Activated T-helper 2 cell treated with anti-CD3 and anti-CD28 coated beads, Interferon-gamma antibody, Interleukin-2, Interleukin-4, amounts not matched to agents 10 μg/mL and 5 μg/mL and 100 μg/mL, durations not matched to agents 14 hours and 24 hours and 36 hours (primary cell): ENCODE measurements at regions not wholly inside any gene's neighbourhood (a gene's known extent, or its start where the extent isn't known, plus 50 kb on each side); places are given as distances from the start of the nearest gene placed in this dataset.
"Not testable (repeated sequence)": the region's sequence is repeated elsewhere in the genome, so short reads cannot be mapped to it uniquely, and the experiment has no call there.

Source experiments
- DNase-seq: peaks from one replicate; pipeline ENCODE4 v3.0.0; 2021; ENCODE audit warnings: low spot score
- H3K27ac Mint-ChIP-seq: one replicate; pipeline ENCODE4 v1.8.0; 2021; ENCODE audit warnings: mixed read lengths
- H3K27me3 Mint-ChIP-seq: one replicate; pipeline ENCODE4 v1.8.0; 2021; ENCODE audit warnings: low read depth, mixed read lengths
- H3K36me3 Mint-ChIP-seq: one replicate; pipeline ENCODE4 v1.8.0; 2021; ENCODE audit warnings: low read depth, mixed read lengths
- H3K4me1 Mint-ChIP-seq: one replicate; pipeline ENCODE4 v1.8.0; 2021; ENCODE audit warnings: low read depth, mixed read lengths
- H3K4me3 Mint-ChIP-seq: one replicate; pipeline ENCODE4 v1.8.0; 2021; ENCODE audit warnings: low read depth, mild to moderate bottlenecking, moderate library complexity, mixed read lengths
- H3K9me3 Mint-ChIP-seq: one replicate; pipeline ENCODE4 v1.8.0; 2021; ENCODE audit warnings: mixed read lengths
- intact Hi-C: fragments of 100-400 bp; cut with micrococcal nuclease; formaldehyde crosslinking; loops from one replicate; pipeline ENCODE4 v1.15.1; 2023

GRCh38 chr16:64705443-64705842 is 416.4 kb downstream of the CDH11 start:
- Mint-ChIP-seq H3K27me3 (no peaks in the 10 kb centered on the region), H3K36me3 (no peaks in the 10 kb centered on the region), H3K9me3 (peaks cover 35% of the 10 kb centered on the region), H3K4me1 (no peaks in the 10 kb centered on the region), H3K4me3 (no peak overlapping the region), H3K27ac (no peak overlapping the region)
- intact Hi-C loops, result no loop called here
- DNase-seq, result no peak

GRCh38 chr16:64704386-64704785 is 417.5 kb downstream of the CDH11 start:
- Mint-ChIP-seq H3K27me3 (no peaks in the 10 kb centered on the region), H3K4me3 (no peak overlapping the region), H3K36me3 (no peaks in the 10 kb centered on the region), H3K4me1 (no peaks in the 10 kb centered on the region), H3K27ac (no peak overlapping the region), H3K9me3 (peaks cover 35% of the 10 kb centered on the region)
- intact Hi-C loops, result no loop called here
- no peak for DNase-seq

- intact Hi-C loops, result no loop called here
- Mint-ChIP-seq H3K9me3 (peaks cover 34% of the 10 kb centered on the region), H3K27me3 (no peaks in the 10 kb centered on the region), H3K4me1 (no peaks in the 10 kb centered on the region), H3K36me3 (no peaks in the 10 kb centered on the region), H3K4me3 (no peak overlapping the region), H3K27ac (no peak overlapping the region)
- DNase-seq, result no peak
Observed at GRCh38 chr16:64702415-64702814, 419.4 kb downstream of the CDH11 start.

- intact Hi-C loops, result no loop called here
- Mint-ChIP-seq H3K27me3 (no peaks in the 10 kb centered on the region), H3K4me1 (no peaks in the 10 kb centered on the region), H3K36me3 (no peaks in the 10 kb centered on the region), H3K4me3 (no peak overlapping the region), H3K9me3 (peaks cover 36% of the 10 kb centered on the region), H3K27ac (no peak overlapping the region)
- no peak for DNase-seq
Observed at GRCh38 chr16:64700628-64701027, 421.2 kb downstream of the CDH11 start.

- H3K27me3 Mint-ChIP-seq, result no peaks in the 10 kb centered on the region
- H3K4me3 Mint-ChIP-seq, result no peak overlapping the region
- no peaks in the 10 kb centered on the region for H3K36me3 Mint-ChIP-seq
- DNase-seq, result no peak
- intact Hi-C loops, result no loop called here
- H3K27ac Mint-ChIP-seq, result no peak overlapping the region
- peaks cover 37% of the 10 kb centered on the region for H3K9me3 Mint-ChIP-seq
- no peaks in the 10 kb centered on the region for H3K4me1 Mint-ChIP-seq
Observed at GRCh38 chr16:64696866-64697265, 425.0 kb downstream of the CDH11 start.

- Mint-ChIP-seq H3K4me3 (no peak overlapping the region), H3K4me1 (no peaks in the 10 kb centered on the region), H3K9me3 (peaks cover 33% of the 10 kb centered on the region), H3K36me3 (no peaks in the 10 kb centered on the region), H3K27ac (no peak overlapping the region), H3K27me3 (no peaks in the 10 kb centered on the region)
- intact Hi-C loops, result no loop called here
- DNase-seq, result no peak
Observed at GRCh38 chr16:64695684-64696083, 426.2 kb downstream of the CDH11 start.

- DNase-seq, result no peak
- Mint-ChIP-seq H3K36me3 (no peaks in the 10 kb centered on the region), H3K27ac (no peak overlapping the region), H3K4me3 (no peak overlapping the region), H3K4me1 (no peaks in the 10 kb centered on the region), H3K9me3 (peaks cover 36% of the 10 kb centered on the region), H3K27me3 (no peaks in the 10 kb centered on the region)
- intact Hi-C loops, result no loop called here
Observed at GRCh38 chr16:64693946-64694345, 427.9 kb downstream of the CDH11 start.

GRCh38 chr16:64687786-64688185 is 434.1 kb downstream of the CDH11 start:
- H3K27me3 Mint-ChIP-seq, result no peaks in the 10 kb centered on the region
- H3K9me3 Mint-ChIP-seq, result peaks cover 51% of the 10 kb centered on the region
- H3K4me3 Mint-ChIP-seq, result no peak overlapping the region
- no peak overlapping the region for H3K27ac Mint-ChIP-seq
- intact Hi-C loops, result no loop called here
- H3K36me3 Mint-ChIP-seq, result no peaks in the 10 kb centered on the region
- H3K4me1 Mint-ChIP-seq, result no peaks in the 10 kb centered on the region
- no peak for DNase-seq

- intact Hi-C loops, result no loop called here
- no peak overlapping the region for H3K27ac Mint-ChIP-seq
- H3K4me3 Mint-ChIP-seq, result no peak overlapping the region
- no peaks in the 10 kb centered on the region for H3K4me1 Mint-ChIP-seq
- no peaks in the 10 kb centered on the region for H3K36me3 Mint-ChIP-seq
- H3K9me3 Mint-ChIP-seq, result peaks cover 48% of the 10 kb centered on the region
- no peaks in the 10 kb centered on the region for H3K27me3 Mint-ChIP-seq
- no peak for DNase-seq
Observed at GRCh38 chr16:64687123-64687522, 434.7 kb downstream of the CDH11 start.

- H3K36me3 Mint-ChIP-seq, result no peaks in the 10 kb centered on the region
- intact Hi-C loops, result no loop called here
- H3K27ac Mint-ChIP-seq, result no peak overlapping the region
- H3K4me3 Mint-ChIP-seq, result no peak overlapping the region
- DNase-seq, result no peak
- no peaks in the 10 kb centered on the region for H3K4me1 Mint-ChIP-seq
- H3K9me3 Mint-ChIP-seq, result peaks cover 62% of the 10 kb centered on the region
- no peaks in the 10 kb centered on the region for H3K27me3 Mint-ChIP-seq
Observed at GRCh38 chr16:64679976-64680690, 441.7 kb downstream of the CDH11 start.

GRCh38 chr16:64669573-64669972 is 452.3 kb downstream of the CDH11 start:
- no peaks in the 10 kb centered on the region for H3K4me1 Mint-ChIP-seq
- no peaks in the 10 kb centered on the region for H3K27me3 Mint-ChIP-seq
- no peak overlapping the region for H3K27ac Mint-ChIP-seq
- DNase-seq, result no peak
- H3K4me3 Mint-ChIP-seq, result no peak overlapping the region
- intact Hi-C loops, result no loop called here
- no peaks in the 10 kb centered on the region for H3K36me3 Mint-ChIP-seq
- peaks cover 61% of the 10 kb centered on the region for H3K9me3 Mint-ChIP-seq

- Mint-ChIP-seq H3K27ac (no peak overlapping the region), H3K9me3 (peaks cover 55% of the 10 kb centered on the region), H3K4me3 (no peak overlapping the region), H3K36me3 (no peaks in the 10 kb centered on the region), H3K4me1 (no peaks in the 10 kb centered on the region), H3K27me3 (no peaks in the 10 kb centered on the region)
- no peak for DNase-seq
- intact Hi-C loops, result no loop called here
Observed at GRCh38 chr16:64667334-64667877, 454.5 kb downstream of the CDH11 start.

GRCh38 chr16:64662312-64662711 is 459.6 kb downstream of the CDH11 start:
- intact Hi-C loops, DNase-seq, H3K36me3 Mint-ChIP-seq, H3K27me3 Mint-ChIP-seq, H3K4me3 Mint-ChIP-seq, H3K27ac Mint-ChIP-seq, H3K4me1 Mint-ChIP-seq: not testable (repeated sequence)
- peaks cover 43% of the 10 kb centered on the region for H3K9me3 Mint-ChIP-seq
